IMR-90 (cell line): ENCODE measurements at regions not wholly inside any gene's neighbourhood (a gene's known extent, or its start where the extent isn't known, plus 50 kb on each side); places are given as distances from the start of the nearest gene placed in this dataset.

ENCODE experiments used
- ATAC-seq: fragments of 200-7000 bp; cut with Tn5 transposase; 2 replicates; pipeline ENCODE4 v1.9.1; 2020; ENCODE audit warnings: low read depth, mild to moderate bottlenecking, moderate library complexity
- BruUV-seq: library from RNA; stranded (reverse); fragments of 400-500 nt; replicated peaks from 2 replicates; lab custom pipeline; 2021; lab: Mats Ljungman, UMichigan
- CTCF ChIA-PET: fragments of 300-600 bp; formaldehyde crosslinking; extraction: SDS; loops from one replicate; lab custom pipeline; 2021; ENCODE audit warnings: antibody characterized with exemption; lab: Yijun Ruan, JAX
- POLR2A ChIA-PET: fragments of 300-600 bp; sonication (Branson Sonifier 250); formaldehyde crosslinking; loops from one replicate; lab custom pipeline; 2022; ENCODE audit warnings: antibody characterized with exemption; ENCODE audit not compliant: unreplicated experiment; lab: Charles Lee
- DNase-seq: peaks from one replicate; pipeline ENCODE4 v3.0.0; 2013
- H2AFZ ChIP-seq: replicated peaks from 2 replicates; pipeline ENCODE3; 2013; ENCODE audit warnings: low read length, mild to moderate bottlenecking; ENCODE audit not compliant: poor library complexity
- H2AK5ac ChIP-seq: 2 replicates; pipeline ENCODE4 v1.6.1; 2013; ENCODE audit warnings: low read depth, low read length, inconsistent platforms
- H2AK9ac ChIP-seq: replicated peaks from 2 replicates; pipeline ENCODE3; 2013; ENCODE audit warnings: mild to moderate bottlenecking, low read depth, low read length, moderate library complexity; ENCODE audit not compliant: poor library complexity
- H2BK120ac ChIP-seq: 2 replicates; pipeline ENCODE4 v1.6.1; 2013; ENCODE audit warnings: low read depth, low read length, inconsistent platforms
- H2BK15ac ChIP-seq: 3 replicates; pipeline ENCODE4 v1.6.1; 2013; ENCODE audit warnings: low read depth, low read length, inconsistent platforms
- H2BK20ac ChIP-seq: 2 replicates; pipeline ENCODE4 v1.6.1; 2013; ENCODE audit warnings: low read depth, mild to moderate bottlenecking, inconsistent platforms, low read length, moderate library complexity
- H2BK5ac ChIP-seq: 2 replicates; pipeline ENCODE4 v1.6.1; 2013; ENCODE audit warnings: mild to moderate bottlenecking, low read depth, low read length, inconsistent platforms; ENCODE audit not compliant: poor library complexity, severe bottlenecking
- H3K14ac ChIP-seq: replicated peaks from 2 replicates; pipeline ENCODE4 v1.6.1; 2013; ENCODE audit warnings: low read depth, low read length, inconsistent platforms
- H3K18ac ChIP-seq: 2 replicates; pipeline ENCODE4 v1.6.1; 2013; ENCODE audit warnings: low read depth, low read length, control low read depth
- H3K23ac ChIP-seq: 2 replicates; pipeline ENCODE4 v1.6.1; 2013; ENCODE audit warnings: low read depth, low read length, inconsistent platforms
- H3K27ac ChIP-seq: 2 replicates; pipeline ENCODE4 v1.5.1; 2013; ENCODE audit warnings: mild to moderate bottlenecking, control low read depth, low read length; ENCODE audit not compliant: insufficient read depth
- H3K27me3 ChIP-seq: 2 replicates; pipeline ENCODE4 v1.6.1; 2013; ENCODE audit warnings: low read length; ENCODE audit not compliant: control insufficient read depth, insufficient read depth
- H3K36me3 ChIP-seq: 2 replicates; pipeline ENCODE4 v1.6.1; 2013; ENCODE audit warnings: low read length, mixed read lengths; ENCODE audit not compliant: control insufficient read depth, insufficient read depth
- H3K4ac ChIP-seq: 2 replicates; pipeline ENCODE4 v1.6.1; 2013; ENCODE audit warnings: low read depth, low read length, inconsistent platforms
- H3K4me1 ChIP-seq: 2 replicates; pipeline ENCODE4 v1.6.1; 2013; ENCODE audit warnings: low read length, mixed read lengths; ENCODE audit not compliant: control insufficient read depth, insufficient read depth
- H3K4me2 ChIP-seq: 2 replicates; pipeline ENCODE4 v1.6.1; 2013; ENCODE audit warnings: low read depth, mild to moderate bottlenecking, control low read depth, low read length, moderate library complexity
- H3K4me3 ChIP-seq: 2 replicates; pipeline ENCODE4 v1.5.1; 2013; ENCODE audit warnings: low read depth, mild to moderate bottlenecking, control low read depth, low read length, moderate library complexity; ENCODE audit not compliant: insufficient read depth
- H3K56ac ChIP-seq: 2 replicates; pipeline ENCODE4 v1.6.1; 2013; ENCODE audit warnings: low read length, inconsistent platforms; ENCODE audit not compliant: insufficient read depth; ENCODE audit errors: extremely low read depth
- H3K79me1 ChIP-seq, 2 experiments: 2 replicates each; pipeline ENCODE4 v1.6.1; 2013; ENCODE audit warnings: low read length in 2 of 2, inconsistent platforms in 1 of 2, low read depth in 1 of 2
- H3K9ac ChIP-seq: 2 replicates; pipeline ENCODE4 v1.6.1; 2013; ENCODE audit warnings: low read depth, low read length, control low read depth
- H3K9me1 ChIP-seq: 2 replicates; pipeline ENCODE4 v1.6.1; 2013; ENCODE audit warnings: low read length, inconsistent platforms; ENCODE audit not compliant: insufficient read depth
- H3K9me3 ChIP-seq: 2 replicates; pipeline ENCODE4 v1.6.1; 2013; ENCODE audit warnings: low read length; ENCODE audit not compliant: control insufficient read depth, insufficient read depth
- H4K20me1 ChIP-seq: 2 replicates; pipeline ENCODE4 v1.6.1; 2013; ENCODE audit warnings: low read length, inconsistent platforms; ENCODE audit not compliant: insufficient read depth
- H4K5ac ChIP-seq: 2 replicates; pipeline ENCODE4 v1.6.1; 2013; ENCODE audit warnings: mild to moderate bottlenecking, low read depth, low read length, control low read depth
- H4K8ac ChIP-seq, 2 experiments: 2 replicates each; pipeline ENCODE4 v1.6.1; 2013; ENCODE audit warnings: low read depth in 2 of 2, low read length in 2 of 2, control low read depth in 1 of 2, inconsistent platforms in 1 of 2
- H4K91ac ChIP-seq: 2 replicates; pipeline ENCODE4 v1.6.1; 2013; ENCODE audit warnings: low read depth, low read length, inconsistent platforms; ENCODE audit not compliant: insufficient read depth
- CEBPB ChIP-seq: IDR thresholded peaks from 2 replicates; pipeline ENCODE4 v1.6.1; 2012; ENCODE audit warnings: low read depth, low read length, improper control_type of control experiment
- CTCF ChIP-seq: conservative IDR thresholded peaks from 2 replicates; pipeline ENCODE4 v1.5.1; 2012; ENCODE audit warnings: mild to moderate bottlenecking, low read depth, low read length, improper control_type of control experiment
- FOS ChIP-seq: fragments of 150-350 bp; IDR thresholded peaks from 2 replicates; pipeline ENCODE4 v1.6.1; 2016; ENCODE audit warnings: low read depth, low read length
- WGBS, 2 experiments: methylation state at CpG; one replicate each; pipeline versions ENCODE4 v1.1.5 to v1.1.7; 2013; ENCODE audit warnings: missing lambda C conversion rate in 2 of 2; ENCODE audit not compliant: insufficient read length in 1 of 2; ENCODE audit errors: extremely low coverage in 2 of 2; 5-methylcytosine and 5-hydroxymethylcytosine counted together
- dilution Hi-C: fragments of 300-500 bp; cut with HindIII; formaldehyde crosslinking; loops from one replicate; pipeline ENCODE4 v1.14.3; 2018; ENCODE audit warnings: low sequenced_read_pairs; ENCODE audit not compliant: unreplicated experiment
- in situ Hi-C: fragments of 300-500 bp; cut with MboI; formaldehyde crosslinking; loops from 3 replicates; pipeline ENCODE4 v1.14.3; 2019; ENCODE audit warnings: low sequenced_read_pairs, inconsistent platforms, mixed read lengths
- intact Hi-C: fragments of 100-400 bp; cut with micrococcal nuclease; formaldehyde crosslinking; loops from 2 replicates; pipeline ENCODE4 v1.10.0; 2022

DNA sequence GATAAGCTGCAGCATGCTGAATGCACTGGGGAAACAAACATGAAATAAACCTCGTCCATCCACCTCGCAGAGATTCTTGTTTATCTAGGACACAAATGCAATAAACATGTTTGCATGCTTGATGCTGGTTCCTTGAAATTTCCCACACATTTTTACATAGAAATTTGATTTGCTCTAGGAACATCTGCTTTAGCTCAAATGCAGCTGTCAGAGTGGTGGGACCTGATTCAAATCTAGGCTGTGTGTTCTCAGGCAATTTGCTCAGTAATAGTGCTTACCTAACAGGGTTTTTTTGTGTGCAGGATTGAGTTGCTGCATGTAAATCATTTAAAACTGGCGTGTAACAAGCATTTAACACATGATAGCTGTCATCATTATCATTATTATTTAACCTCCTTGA lies 293.1 kb downstream of the QDPR start:
- ChIA-PET POLR2A (no interaction called here), CTCF (no interaction called here)
- H3K14ac ChIP-seq = no peak overlapping the region
- no peaks in the 10 kb centered on the region for H3K79me1 ChIP-seq
- in situ Hi-C loops (no loop called here), dilution Hi-C loops (no loop called here), intact Hi-C loops (no loop called here)
- H3K9me1 ChIP-seq = no peaks in the 10 kb centered on the region
- H2AK9ac ChIP-seq = no peak overlapping the region
- H3K27me3 ChIP-seq = no peaks in the 10 kb centered on the region
- no peak overlapping the region for H2BK5ac ChIP-seq
- no peak overlapping the region for H3K4me2 ChIP-seq
- no peak overlapping the region for H3K27ac ChIP-seq
- H3K36me3 ChIP-seq = no peaks in the 10 kb centered on the region
- no peaks in the 10 kb centered on the region for H4K20me1 ChIP-seq
- no peak overlapping the region for H4K8ac ChIP-seq
- no peak overlapping the region for H3K18ac ChIP-seq
- H4K5ac ChIP-seq = no peak overlapping the region
- H3K23ac ChIP-seq = no peak overlapping the region
- H2AFZ ChIP-seq = no peak overlapping the region
- H2BK20ac ChIP-seq = no peak overlapping the region
- peaks cover 7% of the 10 kb centered on the region for H3K9me3 ChIP-seq
- no CpG with 5 or more reads among the region's 3 CpGs for WGBS, 2 experiments
- ATAC-seq = no peak
- no peak for DNase-seq
- no TSS peak for BruUV-seq
- H3K4me3 ChIP-seq = no peak overlapping the region
- H2AK5ac ChIP-seq = no peak overlapping the region
- no peaks in the 10 kb centered on the region for H3K4me1 ChIP-seq
- no peak overlapping the region for H4K91ac ChIP-seq
- no peak for TF ChIP-seq FOS
- TF ChIP-seq CTCF = no peak
- no peak for TF ChIP-seq CEBPB
- H2BK120ac ChIP-seq = no peak overlapping the region
- H2BK15ac ChIP-seq = no peak overlapping the region
- no peak overlapping the region for H3K9ac ChIP-seq
- H3K56ac ChIP-seq = no peak overlapping the region
- no peak overlapping the region for H3K4ac ChIP-seq
